DND-41 (cell line): ENCODE measurements at regions not wholly inside any gene's neighbourhood (a gene's known extent, or its start where the extent isn't known, plus 50 kb on each side); places are given as distances from the start of the nearest gene placed in this dataset.

Experiments used
- EZH2 ChIP-seq: IDR thresholded peaks from 3 replicates; pipeline ENCODE4 v1.6.1; 2012; ENCODE audit warnings: borderline replicate concordance, low read depth, mild to moderate bottlenecking, moderate library complexity, low read length, inconsistent platforms; ENCODE audit not compliant: severe bottlenecking
- TF ChIP-seq, protein P1 (sequence below): IDR thresholded peaks from 2 replicates; pipeline ENCODE4 v1.5.1; 2012; ENCODE audit warnings: borderline replicate concordance, low read length, moderate library complexity, mild to moderate bottlenecking; ENCODE audit not compliant: poor library complexity, severe bottlenecking; ENCODE audit errors: extremely low read depth

DNA sequence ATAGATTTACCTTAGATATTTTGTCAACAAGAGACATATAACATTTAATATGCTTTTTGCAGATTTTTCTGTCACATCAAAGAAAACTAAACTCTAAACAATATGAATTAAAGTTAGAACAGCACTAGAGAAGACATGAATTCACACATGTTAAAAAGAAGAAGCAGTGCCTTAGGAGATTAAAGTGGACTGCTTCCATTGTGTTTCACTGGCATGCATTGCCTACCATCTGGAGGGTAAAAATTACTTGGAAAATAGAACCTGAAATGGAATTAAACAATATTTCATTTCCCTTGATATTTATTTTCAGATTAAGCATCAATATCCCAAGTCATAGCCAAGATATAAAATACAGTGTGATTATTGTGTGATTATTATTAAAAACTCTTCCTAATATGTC is 319.4 kb upstream of the CDH18 start:
- TF ChIP-seq, protein P1, sequence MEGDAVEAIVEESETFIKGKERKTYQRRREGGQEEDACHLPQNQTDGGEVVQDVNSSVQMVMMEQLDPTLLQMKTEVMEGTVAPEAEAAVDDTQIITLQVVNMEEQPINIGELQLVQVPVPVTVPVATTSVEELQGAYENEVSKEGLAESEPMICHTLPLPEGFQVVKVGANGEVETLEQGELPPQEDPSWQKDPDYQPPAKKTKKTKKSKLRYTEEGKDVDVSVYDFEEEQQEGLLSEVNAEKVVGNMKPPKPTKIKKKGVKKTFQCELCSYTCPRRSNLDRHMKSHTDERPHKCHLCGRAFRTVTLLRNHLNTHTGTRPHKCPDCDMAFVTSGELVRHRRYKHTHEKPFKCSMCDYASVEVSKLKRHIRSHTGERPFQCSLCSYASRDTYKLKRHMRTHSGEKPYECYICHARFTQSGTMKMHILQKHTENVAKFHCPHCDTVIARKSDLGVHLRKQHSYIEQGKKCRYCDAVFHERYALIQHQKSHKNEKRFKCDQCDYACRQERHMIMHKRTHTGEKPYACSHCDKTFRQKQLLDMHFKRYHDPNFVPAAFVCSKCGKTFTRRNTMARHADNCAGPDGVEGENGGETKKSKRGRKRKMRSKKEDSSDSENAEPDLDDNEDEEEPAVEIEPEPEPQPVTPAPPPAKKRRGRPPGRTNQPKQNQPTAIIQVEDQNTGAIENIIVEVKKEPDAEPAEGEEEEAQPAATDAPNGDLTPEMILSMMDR = no peak
- TF ChIP-seq EZH2 = no peak
